ENCODE measurements at regions not wholly inside any gene's neighbourhood (a gene's known extent, or its start where the extent isn't known, plus 50 kb on each side); places are given as distances from the start of the nearest gene placed in this dataset.

- Histone ChIP-seq H3K36me3 (ENCODE audit: control insufficient read depth, insufficient read depth, low read length) (no peaks in the 10 kb centered on the region), H2BK20ac (ENCODE audit: low read depth, low read length) (no peak overlapping the region), H4K20me1 (ENCODE audit: insufficient read depth, low read length) (no peaks in the 10 kb centered on the region), H3K23ac (ENCODE audit: low read depth, low read length) (no peak overlapping the region), H2AFZ (replicated peaks; ENCODE audit: low read length, poor library complexity) (no peak overlapping the region), H3K9me3 (ENCODE audit: control insufficient read depth, insufficient read depth, low read length) (no peaks in the 10 kb centered on the region), H4K5ac (ENCODE audit: low read depth, low read length) (no peak overlapping the region), H4K8ac (ENCODE audit: low read depth in 2 of 2, low read length in 2 of 2) (no peak overlapping the region), H3K14ac (replicated peaks; ENCODE audit: low read depth, low read length) (no peak overlapping the region), H3K4me3 (ENCODE audit: insufficient read depth, low read depth, low read length) (no peak overlapping the region), H3K9me1 (ENCODE audit: insufficient read depth, low read length) (no peaks in the 10 kb centered on the region), H3K4me1 (ENCODE audit: control insufficient read depth, insufficient read depth, low read length) (no peaks in the 10 kb centered on the region), H3K4ac (ENCODE audit: low read depth, low read length) (no peak overlapping the region), H2BK5ac (ENCODE audit: low read depth, low read length, poor library complexity, severe bottlenecking) (no peak overlapping the region), H3K56ac (ENCODE audit: extremely low read depth, insufficient read depth, low read length) (no peak overlapping the region), H3K79me1 (ENCODE audit: low read depth in 1 of 2, low read length in 2 of 2) (no peaks in the 10 kb centered on the region), H3K4me2 (ENCODE audit: low read depth, low read length) (no peak overlapping the region), H3K18ac (ENCODE audit: low read depth, low read length) (no peak overlapping the region), H2AK9ac (replicated peaks; ENCODE audit: low read depth, low read length, poor library complexity) (no peak overlapping the region), H3K27ac (ENCODE audit: insufficient read depth, low read length) (no peak overlapping the region), H4K91ac (ENCODE audit: insufficient read depth, low read depth, low read length) (no peak overlapping the region), H3K27me3 (ENCODE audit: control insufficient read depth, insufficient read depth, low read length) (no peaks in the 10 kb centered on the region), H2AK5ac (ENCODE audit: low read depth, low read length) (no peak overlapping the region), H3K9ac (ENCODE audit: low read depth, low read length) (no peak overlapping the region), H2BK15ac (ENCODE audit: low read depth, low read length) (no peak overlapping the region), H2BK120ac (ENCODE audit: low read depth, low read length) (no peak overlapping the region)
- dilution Hi-C loops (cut with HindIII; ENCODE audit: low sequenced_read_pairs, unreplicated experiment) (no loop called here), in situ Hi-C loops (cut with MboI; ENCODE audit: low sequenced_read_pairs) (no loop called here), intact Hi-C loops (cut with micrococcal nuclease) (no loop called here)
- CTCF ChIA-PET: no interaction called here
- no TSS peak for BruUV-seq (replicated peaks)
- no peak for TF ChIP-seq MAZ (IDR thresholded peaks at IDR 0.05; ENCODE audit: borderline replicate concordance, low read depth, low read length)
- TF ChIP-seq RFX5 (IDR thresholded peaks at IDR 0.05; ENCODE audit: low read depth, low read length): no peak
- no peak for TF ChIP-seq POLR2A (IDR thresholded peaks at IDR 0.05; ENCODE audit: low read depth, low read length)
- POLR2A ChIA-PET (ENCODE audit: unreplicated experiment): no interaction called here
- DNase-seq (no peak), ATAC-seq (ENCODE audit: low read depth) (no peak)
- WGBS, 2 experiments (ENCODE audit: extremely low coverage in 2 of 2, insufficient read length in 1 of 2): 83% methylated on average over 4 of the region's 17 CpGs; no CpG with 5 or more reads in 1 of the 2 experiments
Measured at GRCh38 chr3:13223574-13224237, 150.5 kb upstream of the IQSEC1 start.
